Lower leg skin (tissue), 4 donors: ENCODE measurements at regions not wholly inside any gene's neighbourhood (a gene's known extent, or its start where the extent isn't known, plus 50 kb on each side); places are given as distances from the start of the nearest gene placed in this dataset.
A peak's percentile ranks its signal among the peaks of the same experiment; 100 is the strongest.

ENCODE experiments used
- DNase-seq, 2 donors: peaks; one replicate each; pipeline ENCODE4 v3.0.0-alpha.2; 2019; ENCODE audit warnings: low spot score in 2 of 2
- H3K4me3 ChIP-seq: fragments of 200-600 bp; sonication (generic); 2 replicates; pipeline ENCODE4 v1.5.1; 2017; ENCODE audit warnings: mild to moderate bottlenecking, low read depth; ENCODE audit not compliant: poor library complexity, severe bottlenecking
- CTCF ChIP-seq, 3 donors: fragments of 450-650 bp; IDR thresholded peaks; one replicate each; pipeline ENCODE4 v1.5.1; 2016; ENCODE audit warnings: antibody characterized with exemption in 3 of 3, mild to moderate bottlenecking in 3 of 3, moderate library complexity in 2 of 3
- POLR2A ChIP-seq, 2 donors: fragments of 450-650 bp; IDR thresholded peaks; one replicate each; pipeline ENCODE4 v1.6.1; 2016 to 2017; ENCODE audit warnings: antibody characterized with exemption in 2 of 2, mild to moderate bottlenecking in 1 of 2, moderate library complexity in 1 of 2
- WGBS, 2 donors: methylation state at CpG; one replicate each; pipeline ENCODE4 v1.1.5; 2018; 5-methylcytosine and 5-hydroxymethylcytosine counted together
- intact Hi-C: fragments of 100-400 bp; cut with DNase I; formaldehyde crosslinking; loops from one replicate; pipeline ENCODE4 v1.15.0; 2023; ENCODE audit warnings: low total_unique reads

GRCh38 chr10:78775891-78776290 is 292.9 kb upstream of the ZMIZ1 start:
- TF ChIP-seq POLR2A (IDR thresholded peaks at IDR 0.05) (no peak), CTCF (IDR thresholded peaks at IDR 0.05) (no peak)
- 83 to 85% methylated on average over 1 of the region's 1 CpG for WGBS, 2 donors
- no peak overlapping the region for H3K4me3 ChIP-seq
- intact Hi-C loops = no loop called here
- DNase-seq = peak in 1 of 2 donors; percentile 62

GRCh38 chr10:78776756-78777155 is 292.0 kb upstream of the ZMIZ1 start:
- WGBS, 2 donors = 77 to 78% methylated on average over 6 of the region's 6 CpGs
- no peak overlapping the region for H3K4me3 ChIP-seq
- DNase-seq = peak in 1 of 2 donors; percentile 78
- no peak for TF ChIP-seq POLR2A (IDR thresholded peaks at IDR 0.05)
- TF ChIP-seq CTCF (IDR thresholded peaks at IDR 0.05) = no peak
- intact Hi-C loops = no loop called here

GRCh38 chr10:78777466-78777865 is 291.3 kb upstream of the ZMIZ1 start:
- peak; percentile 39 to 84 for DNase-seq
- TF ChIP-seq POLR2A (IDR thresholded peaks at IDR 0.05) (no peak), CTCF (IDR thresholded peaks at IDR 0.05) (no peak)
- no peak overlapping the region for H3K4me3 ChIP-seq
- intact Hi-C loops = no loop called here
- 25 to 26% methylated on average over 2 to 5 of the region's 5 CpGs for WGBS, 2 donors

- intact Hi-C loops = no loop called here
- H3K4me3 ChIP-seq = no peak overlapping the region
- WGBS, 2 donors = 53 to 81% methylated on average over 5 of the region's 5 CpGs
- TF ChIP-seq CTCF (IDR thresholded peaks at IDR 0.05) (no peak), POLR2A (IDR thresholded peaks at IDR 0.05) (no peak)
- peak in 1 of 2 donors; percentile 69 for DNase-seq
Observed at GRCh38 chr10:78777867-78778266, 290.9 kb upstream of the ZMIZ1 start.

- DNase-seq = peak in 1 of 2 donors; percentile 76
- WGBS, 2 donors = 82 to 85% methylated on average over 13 of the region's 13 CpGs
- intact Hi-C loops = no loop called here
- TF ChIP-seq POLR2A (IDR thresholded peaks at IDR 0.05) (no peak), CTCF (IDR thresholded peaks at IDR 0.05) (no peak)
- H3K4me3 ChIP-seq = no peak overlapping the region
Observed at GRCh38 chr10:78778444-78779338, 290.1 kb upstream of the ZMIZ1 start.
